Erythroblast (primary cell): ENCODE measurements at regions not wholly inside any gene's neighbourhood (a gene's known extent, or its start where the extent isn't known, plus 50 kb on each side); places are given as distances from the start of the nearest gene placed in this dataset.

Experiments used
- DNase-seq, 2 experiments: peaks; one replicate each; lab custom pipeline; 2025; lab: John Stamatoyannopoulos, UW
- GATA1 ChIP-seq: IDR thresholded peaks from 2 replicates; pipeline ENCODE4 v1.6.1; 2011; ENCODE audit warnings: low read depth, mild to moderate bottlenecking, control low read depth, low read length, moderate library complexity
- POLR2A ChIP-seq: IDR thresholded peaks from 2 replicates; pipeline ENCODE4 v1.6.1; 2011; ENCODE audit warnings: mild to moderate bottlenecking, low read length

- no peak for TF ChIP-seq POLR2A
- TF ChIP-seq GATA1 = no peak
- DNase-seq = no peak
Observed at GRCh38 chr12:130074661-130075406, 87.4 kb upstream of the FZD10 start.

- TF ChIP-seq GATA1 = no peak
- TF ChIP-seq POLR2A = no peak
- no peak for DNase-seq
Observed at GRCh38 chr12:130075497-130076076, 86.7 kb upstream of the FZD10 start.

GRCh38 chr12:130076126-130076525 lies 86.1 kb upstream of the FZD10 start:
- TF ChIP-seq GATA1 (no peak), POLR2A (no peak)

DNA sequence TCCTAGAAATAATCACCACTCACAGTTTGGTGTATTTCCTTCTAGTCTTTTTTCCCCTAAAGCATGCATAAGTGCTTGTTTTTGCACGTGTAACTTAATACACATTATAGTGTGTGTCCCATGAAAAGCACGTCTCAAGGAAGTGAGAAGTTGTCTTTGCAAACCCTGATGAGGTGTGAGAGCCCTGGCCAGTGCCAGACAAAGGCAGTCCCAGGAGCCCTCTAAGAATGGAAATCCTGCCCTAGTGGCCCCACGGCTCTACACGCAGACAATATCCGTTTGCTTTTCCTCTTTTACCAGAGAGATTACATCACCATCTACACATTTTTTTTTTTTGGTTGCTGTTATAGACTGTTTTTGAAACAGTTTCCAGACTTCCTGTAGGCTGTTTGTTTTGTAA lies 85.5 kb upstream of the FZD10 start:
- DNase-seq = no peak
- TF ChIP-seq POLR2A = no peak

More at GRCh38 chr12:130076126-130076525, 86.1 kb upstream of the FZD10 start:
- no peak for DNase-seq

DNA sequence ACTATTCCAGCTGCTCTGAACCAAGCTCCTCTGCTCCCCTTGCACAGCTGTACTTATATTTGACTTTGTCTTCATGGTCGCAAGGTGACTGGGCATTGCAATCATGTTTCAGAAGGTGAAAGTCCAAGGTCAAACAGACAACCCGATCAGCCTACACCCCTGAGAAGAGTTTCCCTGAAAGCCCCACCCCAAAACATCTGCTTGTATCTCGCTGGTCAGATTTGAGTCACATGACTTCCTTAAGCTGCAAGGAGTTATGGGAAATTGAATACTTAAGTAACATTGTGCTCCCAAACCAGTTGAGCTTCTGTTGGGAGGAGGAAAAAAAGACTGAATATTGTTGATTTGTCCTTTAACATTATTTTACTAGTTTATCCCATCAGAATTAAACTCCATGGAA lies 83.4 kb upstream of the FZD10 start:
- no peak for DNase-seq
- no peak for TF ChIP-seq GATA1
- no peak for TF ChIP-seq POLR2A

DNA sequence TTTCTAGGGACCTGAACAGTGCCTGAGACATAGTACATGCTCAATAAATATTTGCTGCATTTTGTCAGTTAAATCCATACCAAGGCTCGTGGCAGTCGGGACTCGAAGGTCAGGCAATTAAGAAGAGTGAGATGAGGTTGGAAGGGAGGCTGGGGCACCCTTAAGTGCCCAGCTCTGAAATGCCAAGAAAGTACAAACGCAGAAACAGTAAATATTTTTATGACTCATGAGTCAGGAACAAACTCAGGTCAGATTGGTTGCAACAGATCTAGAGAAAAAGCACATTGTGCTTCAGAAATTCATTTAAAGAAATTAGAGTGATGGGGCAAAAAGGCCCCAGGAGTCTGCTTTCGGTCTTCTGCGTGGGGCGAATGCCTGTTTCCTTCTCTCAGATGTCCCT lies 83.0 kb upstream of the FZD10 start:
- DNase-seq = no peak
- TF ChIP-seq POLR2A (no peak), GATA1 (no peak)

GRCh38 chr12:130080205-130080604 lies 82.1 kb upstream of the FZD10 start:
- DNase-seq = no peak
- no peak for TF ChIP-seq GATA1
- no peak for TF ChIP-seq POLR2A

DNA sequence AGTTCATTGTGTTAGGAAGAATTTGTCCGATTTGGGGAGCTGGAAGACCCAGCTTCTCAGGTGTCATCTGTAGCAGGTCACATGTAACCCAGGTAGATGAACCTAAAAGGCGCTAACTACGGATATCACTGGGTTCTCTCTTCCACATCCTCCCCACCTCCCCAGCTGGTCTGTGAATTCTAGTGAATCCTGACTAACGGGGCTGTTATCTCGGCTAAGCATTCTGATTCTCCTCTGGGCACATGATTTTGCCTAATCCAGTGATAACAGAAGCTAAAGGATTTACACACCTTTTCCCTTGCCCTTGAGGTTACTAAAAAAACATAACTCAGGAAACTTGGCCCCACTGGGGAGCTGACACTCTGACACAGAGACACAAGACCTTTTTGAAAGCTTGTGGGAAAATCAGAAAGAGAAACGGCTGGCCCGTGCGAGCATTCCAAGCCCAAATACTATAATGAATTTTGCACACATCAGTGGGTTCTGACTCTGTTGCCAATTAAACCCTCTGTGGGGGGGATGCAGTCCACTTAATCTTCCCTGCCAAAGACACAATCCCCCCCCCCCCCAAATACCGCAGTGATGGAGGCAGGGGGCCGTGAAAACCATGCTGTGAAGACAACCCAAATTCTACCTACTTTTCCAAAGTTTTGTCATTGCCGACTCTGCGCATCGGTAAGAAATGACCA lies 81.0 kb upstream of the FZD10 start:
- TF ChIP-seq GATA1 = no peak
- TF ChIP-seq POLR2A = no peak
- no peak for DNase-seq

GRCh38 chr12:130083002-130083401 lies 79.3 kb upstream of the FZD10 start:
- DNase-seq = no peak
- TF ChIP-seq POLR2A (no peak), GATA1 (no peak)

- no peak for DNase-seq
- TF ChIP-seq POLR2A (no peak), GATA1 (no peak)
Observed at GRCh38 chr12:130083734-130084133, 78.5 kb upstream of the FZD10 start.

- DNase-seq = no peak
- no peak for TF ChIP-seq POLR2A
- no peak for TF ChIP-seq GATA1
Observed at GRCh38 chr12:130084359-130084758, 77.9 kb upstream of the FZD10 start.

DNA sequence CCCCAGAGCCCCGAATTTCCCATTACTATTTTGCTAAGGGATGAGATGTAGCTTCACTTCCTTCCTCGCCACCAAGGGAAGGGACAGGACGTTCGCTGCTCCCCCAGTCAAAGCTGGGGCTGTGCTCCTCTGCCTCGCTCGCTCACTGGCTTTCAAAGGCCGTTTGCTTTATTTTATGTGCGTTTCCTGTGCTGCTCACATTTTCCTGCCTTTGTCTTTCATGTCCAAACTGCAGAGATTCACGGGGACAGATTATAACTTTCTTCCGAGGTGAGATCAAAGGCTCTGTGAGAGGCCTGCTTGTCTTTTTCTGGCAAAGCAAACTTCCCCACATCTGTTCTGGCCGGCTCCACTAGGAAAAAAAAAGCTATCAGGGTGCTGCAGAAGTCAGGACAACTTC lies 76.0 kb upstream of the FZD10 start:
- no peak for DNase-seq
- no peak for TF ChIP-seq POLR2A
- no peak for TF ChIP-seq GATA1

- TF ChIP-seq GATA1 (no peak), POLR2A (no peak)
- DNase-seq = no peak
Observed at GRCh38 chr12:130086797-130087196, 75.5 kb upstream of the FZD10 start.

- no peak for TF ChIP-seq POLR2A
- no peak for TF ChIP-seq GATA1
- DNase-seq = no peak
Observed at GRCh38 chr12:130087222-130087621, 75.0 kb upstream of the FZD10 start.

GRCh38 chr12:130088504-130088903 lies 73.8 kb upstream of the FZD10 start:
- no peak for DNase-seq
- TF ChIP-seq POLR2A (no peak), GATA1 (no peak)

GRCh38 chr12:130090542-130090941 lies 71.7 kb upstream of the FZD10 start:
- DNase-seq = no peak
- TF ChIP-seq GATA1 = no peak
- no peak for TF ChIP-seq POLR2A
